BLaER1 (cell line): ENCODE measurements at regions not wholly inside any gene's neighbourhood (a gene's known extent, or its start where the extent isn't known, plus 50 kb on each side); places are given as distances from the start of the nearest gene placed in this dataset.

Experiments used
- H3K27ac ChIP-seq: shearing (Covaris generic); formaldehyde crosslinking; 2 replicates; pipeline ENCODE4 v1.8.1; 2022
- H3K27me3 ChIP-seq: shearing (Covaris generic); formaldehyde crosslinking; 2 replicates; pipeline ENCODE4 v1.8.1; 2022
- H3K36me3 ChIP-seq: shearing (Covaris generic); formaldehyde crosslinking; 2 replicates; pipeline ENCODE4 v1.8.1; 2022
- H3K4me1 ChIP-seq: shearing (Covaris generic); formaldehyde crosslinking; 2 replicates; pipeline ENCODE4 v1.8.1; 2022
- H3K4me2 ChIP-seq: shearing (Covaris generic); formaldehyde crosslinking; 2 replicates; pipeline ENCODE4 v1.8.1; 2022
- H3K4me3 ChIP-seq: shearing (Covaris generic); formaldehyde crosslinking; 2 replicates; pipeline ENCODE4 v1.8.1; 2022
- H3K9ac ChIP-seq: shearing (Covaris generic); formaldehyde crosslinking; 2 replicates; pipeline ENCODE4 v1.8.1; 2022
- H3K9me3 ChIP-seq: shearing (Covaris generic); formaldehyde crosslinking; 2 replicates; pipeline ENCODE4 v1.8.1; 2022
- H4K20me1 ChIP-seq: shearing (Covaris generic); formaldehyde crosslinking; 2 replicates; pipeline ENCODE4 v1.8.1; 2022
- Cebpa-rat ChIP-seq: shearing (Covaris generic); IDR thresholded peaks from 2 replicates; pipeline ENCODE4 v1.8.1; 2022

- Histone ChIP-seq H3K9me3 (no peaks in the 10 kb centered on the region), H3K4me1 (no peaks in the 10 kb centered on the region), H3K27ac (no peak overlapping the region), H3K4me2 (no peak overlapping the region), H3K36me3 (no peaks in the 10 kb centered on the region), H3K4me3 (no peak overlapping the region), H4K20me1 (no peaks in the 10 kb centered on the region), H3K27me3 (no peaks in the 10 kb centered on the region), H3K9ac (no peak overlapping the region)
- TF ChIP-seq Cebpa-rat = no peak
These were observed 395.3 kb downstream of the NUP35 start for GRCh38 chr2:183519371-183520056.

GRCh38 chr2:183521911-183522310, 397.7 kb downstream of the NUP35 start:
- no peaks in the 10 kb centered on the region for H3K9me3 ChIP-seq
- no peak overlapping the region for H3K9ac ChIP-seq
- no peak overlapping the region for H3K4me2 ChIP-seq
- no peak overlapping the region for H3K4me3 ChIP-seq
- H3K36me3 ChIP-seq = no peaks in the 10 kb centered on the region
- no peaks in the 10 kb centered on the region for H4K20me1 ChIP-seq
- H3K27me3 ChIP-seq = no peaks in the 10 kb centered on the region
- H3K4me1 ChIP-seq = no peaks in the 10 kb centered on the region
- no peak for TF ChIP-seq Cebpa-rat
- no peak overlapping the region for H3K27ac ChIP-seq

GRCh38 chr2:183522489-183523266, 398.4 kb downstream of the NUP35 start:
- Histone ChIP-seq H3K4me3 (no peak overlapping the region), H3K4me2 (no peak overlapping the region), H3K9ac (no peak overlapping the region), H3K36me3 (no peaks in the 10 kb centered on the region), H3K27me3 (no peaks in the 10 kb centered on the region), H4K20me1 (no peaks in the 10 kb centered on the region), H3K4me1 (no peaks in the 10 kb centered on the region; the same call in 1 of the 2 replicates), H3K27ac (no peak overlapping the region), H3K9me3 (no peaks in the 10 kb centered on the region)
- TF ChIP-seq Cebpa-rat = no peak

- Histone ChIP-seq H3K4me3 (no peak overlapping the region), H3K4me1 (no peaks in the 10 kb centered on the region; the same call in 1 of the 2 replicates), H3K9ac (no peak overlapping the region), H3K27ac (no peak overlapping the region), H4K20me1 (no peaks in the 10 kb centered on the region), H3K27me3 (no peaks in the 10 kb centered on the region), H3K9me3 (no peaks in the 10 kb centered on the region), H3K36me3 (no peaks in the 10 kb centered on the region), H3K4me2 (no peak overlapping the region)
- no peak for TF ChIP-seq Cebpa-rat
These were observed 406.2 kb downstream of the NUP35 start for GRCh38 chr2:183530333-183530901.

- no peaks in the 10 kb centered on the region for H3K36me3 ChIP-seq
- no peak overlapping the region for H3K27ac ChIP-seq
- H3K9ac ChIP-seq = no peak overlapping the region
- H4K20me1 ChIP-seq = no peaks in the 10 kb centered on the region
- no peaks in the 10 kb centered on the region for H3K9me3 ChIP-seq
- H3K4me3 ChIP-seq = no peak overlapping the region
- H3K4me1 ChIP-seq = no peaks in the 10 kb centered on the region; the same call in 1 of the 2 replicates
- no peak for TF ChIP-seq Cebpa-rat
- H3K27me3 ChIP-seq = no peaks in the 10 kb centered on the region
- no peak overlapping the region for H3K4me2 ChIP-seq
These were observed 408.3 kb downstream of the NUP35 start for GRCh38 chr2:183532514-183532913.

- Histone ChIP-seq H3K36me3 (no peaks in the 10 kb centered on the region), H3K9me3 (no peaks in the 10 kb centered on the region), H3K4me3 (no peak overlapping the region), H3K4me2 (no peak overlapping the region), H3K4me1 (no peaks in the 10 kb centered on the region), H4K20me1 (no peaks in the 10 kb centered on the region), H3K27ac (no peak overlapping the region), H3K9ac (no peak overlapping the region), H3K27me3 (no peaks in the 10 kb centered on the region)
- no peak for TF ChIP-seq Cebpa-rat
These were observed 408.8 kb downstream of the NUP35 start for GRCh38 chr2:183533021-183533420.

GRCh38 chr2:183536290-183536689, 412.0 kb downstream of the NUP35 start:
- Histone ChIP-seq H3K27me3 (no peaks in the 10 kb centered on the region), H3K4me1 (no peaks in the 10 kb centered on the region), H3K9me3 (no peaks in the 10 kb centered on the region), H3K36me3 (no peaks in the 10 kb centered on the region), H3K27ac (no peak overlapping the region), H4K20me1 (no peaks in the 10 kb centered on the region), H3K4me3 (no peak overlapping the region), H3K4me2 (no peak overlapping the region), H3K9ac (no peak overlapping the region)
- TF ChIP-seq Cebpa-rat = no peak

- no peak for TF ChIP-seq Cebpa-rat
- Histone ChIP-seq H3K4me3 (no peak overlapping the region), H3K4me1 (no peaks in the 10 kb centered on the region), H3K27ac (no peak overlapping the region), H3K9ac (no peak overlapping the region), H4K20me1 (no peaks in the 10 kb centered on the region), H3K27me3 (no peaks in the 10 kb centered on the region), H3K4me2 (no peak overlapping the region), H3K9me3 (no peaks in the 10 kb centered on the region), H3K36me3 (no peaks in the 10 kb centered on the region)
These were observed 412.5 kb downstream of the NUP35 start for GRCh38 chr2:183536714-183537113.

- Histone ChIP-seq H3K4me2 (no peak overlapping the region), H3K36me3 (no peaks in the 10 kb centered on the region), H3K4me3 (no peak overlapping the region), H3K4me1 (no peaks in the 10 kb centered on the region), H3K9me3 (no peaks in the 10 kb centered on the region), H3K27me3 (no peaks in the 10 kb centered on the region), H3K9ac (no peak overlapping the region), H4K20me1 (no peaks in the 10 kb centered on the region), H3K27ac (no peak overlapping the region)
- no peak for TF ChIP-seq Cebpa-rat
These were observed 417.5 kb downstream of the NUP35 start for GRCh38 chr2:183541766-183542165.

- Histone ChIP-seq H3K4me1 (no peaks in the 10 kb centered on the region), H4K20me1 (no peaks in the 10 kb centered on the region), H3K36me3 (no peaks in the 10 kb centered on the region), H3K27ac (no peak overlapping the region), H3K9ac (no peak overlapping the region), H3K27me3 (no peaks in the 10 kb centered on the region), H3K4me3 (no peak overlapping the region), H3K4me2 (no peak overlapping the region), H3K9me3 (no peaks in the 10 kb centered on the region)
- no peak for TF ChIP-seq Cebpa-rat
These were observed 418.4 kb downstream of the NUP35 start for GRCh38 chr2:183542606-183543005.
